Adipocyte (in vitro differentiated cells): ENCODE measurements at regions not wholly inside any gene's neighbourhood (a gene's known extent, or its start where the extent isn't known, plus 50 kb on each side); places are given as distances from the start of the nearest gene placed in this dataset.

Source experiments
- DNase-seq: peaks from one replicate; pipeline ENCODE4 v3.0.0-alpha.2; 2015; ENCODE audit warnings: low read depth
- H3K27me3 ChIP-seq: replicated peaks from 2 replicates; pipeline ENCODE4 v1.7.0; 2013; ENCODE audit warnings: mild to moderate bottlenecking, low read length, moderate library complexity; ENCODE audit not compliant: control insufficient read depth, insufficient read depth
- H3K36me3 ChIP-seq: 2 replicates; pipeline ENCODE4 v1.7.0; 2013; ENCODE audit warnings: low read length, mild to moderate bottlenecking, moderate library complexity; ENCODE audit not compliant: control insufficient read depth, insufficient read depth, severe bottlenecking
- H3K4me1 ChIP-seq: 2 replicates; pipeline ENCODE4 v1.7.0; 2013; ENCODE audit warnings: mild to moderate bottlenecking, low read length, moderate library complexity; ENCODE audit not compliant: control insufficient read depth, insufficient read depth
- H3K4me3 ChIP-seq: 2 replicates; pipeline ENCODE4 v1.7.0; 2013; ENCODE audit warnings: mild to moderate bottlenecking, low read length, moderate library complexity
- H3K9ac ChIP-seq: 2 replicates; pipeline ENCODE4 v1.7.0; 2013; ENCODE audit warnings: mild to moderate bottlenecking, low read length, moderate library complexity
- H3K9me3 ChIP-seq: 2 replicates; pipeline ENCODE4 v1.7.0; 2013; ENCODE audit warnings: mild to moderate bottlenecking, low read length, moderate library complexity; ENCODE audit not compliant: control insufficient read depth

DNA sequence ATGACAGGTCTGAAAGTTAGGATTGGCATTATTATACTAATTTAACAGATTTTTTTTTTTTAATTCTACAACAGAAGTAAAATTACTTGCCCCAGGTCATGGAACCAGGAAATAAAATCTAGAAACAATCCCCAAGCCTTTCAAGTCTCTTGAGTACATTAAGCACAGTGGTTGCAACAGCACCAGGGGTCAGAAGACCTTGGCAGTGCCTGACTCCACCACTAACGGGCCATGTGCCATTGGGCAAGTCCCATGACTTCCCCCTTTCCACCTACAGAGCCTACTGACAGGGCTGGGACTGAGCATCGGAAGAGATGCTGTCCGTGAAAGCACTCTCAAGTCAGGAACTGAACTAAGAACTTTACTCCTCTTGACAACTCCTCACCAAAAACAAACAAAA lies 98.6 kb upstream of the AKIP1 start:
- peaks cover 68% of the 10 kb centered on the region for H3K4me1 ChIP-seq
- peak overlapping the region; percentile 41 for H3K9ac ChIP-seq
- no peaks in the 10 kb centered on the region for H3K27me3 ChIP-seq
- DNase-seq, result peak; percentile 45
- H3K36me3 ChIP-seq, result no peaks in the 10 kb centered on the region
- H3K9me3 ChIP-seq, result no peaks in the 10 kb centered on the region
- H3K4me3 ChIP-seq, result peak overlapping the region; percentile 42

DNA sequence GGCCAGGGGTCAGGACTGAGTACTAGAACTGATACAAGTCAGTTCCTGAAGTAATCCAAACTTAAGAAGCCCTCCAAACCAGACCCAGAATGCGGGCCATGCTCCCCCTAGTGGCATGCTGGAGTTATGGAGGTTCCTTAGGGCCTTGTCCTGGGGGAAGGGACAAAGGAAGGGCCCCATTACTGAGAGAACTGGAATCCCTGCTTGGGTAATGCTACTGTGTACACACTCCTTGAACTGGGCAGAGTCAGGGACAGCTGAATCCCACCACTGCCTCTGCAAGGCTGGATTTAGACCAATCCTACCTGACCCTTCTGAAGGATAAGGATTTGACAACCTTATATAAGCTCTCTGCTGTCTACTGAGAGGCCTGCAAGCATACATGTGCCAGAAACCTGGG lies 97.3 kb upstream of the AKIP1 start:
- no peaks in the 10 kb centered on the region for H3K36me3 ChIP-seq
- no peaks in the 10 kb centered on the region for H3K27me3 ChIP-seq
- peak; percentile 89 for DNase-seq
- no peaks in the 10 kb centered on the region for H3K9me3 ChIP-seq
- peak overlapping the region; percentile 32 for H3K9ac ChIP-seq
- no peak overlapping the region for H3K4me3 ChIP-seq
- peaks cover 56% of the 10 kb centered on the region for H3K4me1 ChIP-seq

DNA sequence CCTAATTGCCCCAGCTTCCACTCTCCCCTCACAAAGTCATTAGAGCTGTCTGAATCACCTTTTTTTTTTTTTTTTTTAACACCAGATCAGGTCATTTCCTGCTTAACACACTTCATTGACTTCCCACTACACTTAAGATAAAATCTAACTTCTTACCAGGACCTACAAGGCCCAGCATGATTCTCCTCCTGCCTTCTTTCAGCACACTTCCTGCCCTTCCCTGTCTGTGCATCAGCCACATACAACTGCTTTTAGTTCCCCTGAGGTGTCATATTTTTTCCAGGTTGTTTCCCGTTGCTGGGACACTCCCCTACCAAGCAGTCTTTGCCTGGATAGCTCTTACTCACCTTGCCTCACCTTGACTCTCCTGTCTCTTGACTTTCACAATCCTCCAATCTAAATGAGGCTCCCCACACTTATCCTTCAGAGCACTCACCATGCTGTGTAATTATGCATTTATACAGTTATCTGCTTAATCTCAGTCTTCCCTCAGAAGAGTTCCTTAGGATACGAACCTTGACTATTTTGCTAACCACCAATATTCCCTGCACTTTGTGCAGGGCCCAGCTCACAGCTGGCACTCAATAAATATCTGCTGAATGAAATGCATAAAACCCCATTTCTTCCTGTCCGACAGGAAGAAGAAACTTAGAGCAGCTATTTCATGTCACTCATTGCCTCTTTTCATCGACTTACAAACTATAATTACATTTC lies 96.6 kb upstream of the AKIP1 start:
- DNase-seq, result no peak
- H3K27me3 ChIP-seq, result no peaks in the 10 kb centered on the region
- H3K9ac ChIP-seq, result peak overlapping the region; percentile 32
- H3K4me3 ChIP-seq, result no peak overlapping the region
- H3K9me3 ChIP-seq, result no peaks in the 10 kb centered on the region
- peaks cover 49% of the 10 kb centered on the region for H3K4me1 ChIP-seq
- no peaks in the 10 kb centered on the region for H3K36me3 ChIP-seq

DNA sequence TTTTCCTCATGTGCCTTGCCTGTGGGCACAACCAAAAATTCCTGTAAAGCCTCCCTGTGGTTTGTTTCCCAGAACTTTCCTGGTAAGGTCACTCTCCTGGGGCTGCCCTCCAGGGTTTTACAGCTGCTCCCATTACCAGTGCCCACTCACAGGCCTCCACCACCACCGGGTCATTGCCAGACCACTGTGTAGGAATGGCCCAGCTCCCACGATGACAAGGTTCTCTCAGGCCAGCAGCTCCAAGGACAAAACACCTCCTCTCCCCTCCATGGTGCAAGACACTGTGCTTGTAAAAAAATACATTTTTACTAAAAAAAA lies 96.1 kb upstream of the AKIP1 start:
- Histone ChIP-seq H3K27me3 (no peaks in the 10 kb centered on the region), H3K9ac (no peak overlapping the region), H3K4me1 (peaks cover 46% of the 10 kb centered on the region), H3K4me3 (no peak overlapping the region), H3K9me3 (no peaks in the 10 kb centered on the region), H3K36me3 (no peaks in the 10 kb centered on the region)
- peak; percentile 30 for DNase-seq

DNA sequence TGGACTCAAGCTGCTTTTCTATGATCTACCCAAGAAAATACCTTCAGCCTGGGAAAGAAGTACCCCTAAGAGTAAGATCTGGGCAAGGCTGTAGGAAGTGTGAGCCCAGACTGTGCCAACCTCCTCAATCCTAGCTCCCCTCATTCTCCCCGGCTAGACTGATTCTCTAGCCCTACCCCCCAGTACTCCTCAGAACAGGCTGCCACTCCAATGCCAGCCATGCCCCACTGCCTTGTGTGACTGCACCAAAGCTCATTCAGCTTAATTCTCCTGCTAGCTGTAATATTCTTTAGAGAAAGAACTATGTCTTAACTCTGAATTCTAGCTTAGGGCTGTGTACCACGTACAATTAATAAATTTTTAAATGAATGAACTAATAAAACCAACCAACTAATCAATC lies 92.6 kb upstream of the AKIP1 start:
- H3K4me1 ChIP-seq, result peaks cover 14% of the 10 kb centered on the region
- DNase-seq, result no peak

DNA sequence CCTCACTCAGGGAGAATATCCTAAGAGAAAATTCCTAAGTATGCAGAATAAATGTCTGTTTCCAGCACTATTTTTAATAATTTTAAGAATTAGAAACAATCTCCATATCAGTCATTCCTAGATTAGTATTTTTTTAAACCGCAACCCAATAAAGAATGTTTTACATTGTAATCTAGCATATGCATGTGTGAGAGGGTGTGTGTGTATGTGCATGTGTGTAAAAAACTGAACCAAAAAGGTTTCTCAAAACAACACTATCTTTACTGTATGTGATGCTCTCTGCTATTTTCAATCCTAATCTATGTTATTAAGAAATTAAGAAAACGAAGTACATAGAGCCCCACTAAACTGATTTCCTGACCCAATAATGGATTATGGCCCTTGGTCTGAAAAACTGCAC lies 90.6 kb upstream of the AKIP1 start:
- Histone ChIP-seq H3K4me3 (no peak overlapping the region), H3K36me3 (no peaks in the 10 kb centered on the region), H3K9ac (no peak overlapping the region), H3K4me1 (peaks cover under 1% of the 10 kb centered on the region), H3K27me3 (no peaks in the 10 kb centered on the region), H3K9me3 (no peaks in the 10 kb centered on the region)
- DNase-seq, result no peak

More for the DNA sequence above, 92.6 kb upstream of the AKIP1 start:
- no peaks in the 10 kb centered on the region for H3K9me3 ChIP-seq
- H3K36me3 ChIP-seq, result no peaks in the 10 kb centered on the region
- H3K4me3 ChIP-seq, result no peak overlapping the region
- no peaks in the 10 kb centered on the region for H3K27me3 ChIP-seq
- H3K9ac ChIP-seq, result no peak overlapping the region

DNA sequence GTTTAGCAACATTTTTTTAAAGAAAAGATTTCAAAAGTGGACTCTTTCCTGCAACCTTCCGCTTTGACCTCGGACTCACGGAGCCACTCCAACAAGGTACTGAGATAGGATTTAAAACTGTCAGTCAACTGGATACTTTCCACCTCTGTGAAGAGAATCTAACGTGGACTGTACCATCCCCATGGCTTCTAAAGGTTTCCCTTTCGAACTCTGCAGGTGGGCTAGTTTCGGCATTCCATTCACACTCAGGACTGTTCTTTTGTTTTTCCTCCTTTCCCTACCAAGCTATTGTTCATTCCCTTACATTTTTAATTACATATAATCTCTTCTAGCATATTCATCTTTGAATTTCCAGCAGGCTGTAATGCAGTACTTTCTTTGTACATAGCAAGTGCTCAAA lies 88.5 kb upstream of the AKIP1 start:
- H3K36me3 ChIP-seq, result no peaks in the 10 kb centered on the region
- DNase-seq, result no peak
- H3K27me3 ChIP-seq, result no peaks in the 10 kb centered on the region
- H3K9me3 ChIP-seq, result no peaks in the 10 kb centered on the region
- no peak overlapping the region for H3K9ac ChIP-seq
- peaks cover 12% of the 10 kb centered on the region for H3K4me1 ChIP-seq
- no peak overlapping the region for H3K4me3 ChIP-seq

DNA sequence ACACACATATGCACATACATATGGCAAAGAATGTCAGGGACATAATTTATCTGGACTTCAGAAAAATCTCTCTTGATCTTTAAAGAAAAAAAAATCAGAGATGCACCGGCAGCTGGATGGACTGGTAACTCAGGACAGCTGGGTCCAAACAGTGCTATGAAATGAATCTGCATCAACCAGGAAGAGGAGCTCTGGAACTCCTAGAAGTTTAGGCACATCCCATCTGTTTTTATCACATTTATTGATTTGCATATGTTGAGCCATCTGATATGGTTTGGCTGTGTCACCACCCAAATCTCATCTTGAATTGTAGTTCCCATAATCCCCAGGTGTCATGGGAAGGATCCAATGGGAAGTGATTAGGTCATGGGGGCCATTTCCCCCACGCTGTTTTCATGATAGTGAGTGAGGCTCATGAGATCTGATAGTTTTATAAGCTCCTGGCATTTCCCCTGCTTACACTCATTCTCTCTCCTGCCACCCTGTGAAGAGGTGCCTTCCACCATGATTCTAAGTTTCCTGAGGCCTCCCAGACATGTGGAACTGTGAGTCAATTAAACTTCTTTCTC lies 87.7 kb upstream of the AKIP1 start:
- peaks cover 12% of the 10 kb centered on the region for H3K4me1 ChIP-seq
- no peaks in the 10 kb centered on the region for H3K9me3 ChIP-seq
- no peaks in the 10 kb centered on the region for H3K36me3 ChIP-seq
- no peak overlapping the region for H3K4me3 ChIP-seq
- H3K9ac ChIP-seq, result no peak overlapping the region
- no peaks in the 10 kb centered on the region for H3K27me3 ChIP-seq
- no peak for DNase-seq

DNA sequence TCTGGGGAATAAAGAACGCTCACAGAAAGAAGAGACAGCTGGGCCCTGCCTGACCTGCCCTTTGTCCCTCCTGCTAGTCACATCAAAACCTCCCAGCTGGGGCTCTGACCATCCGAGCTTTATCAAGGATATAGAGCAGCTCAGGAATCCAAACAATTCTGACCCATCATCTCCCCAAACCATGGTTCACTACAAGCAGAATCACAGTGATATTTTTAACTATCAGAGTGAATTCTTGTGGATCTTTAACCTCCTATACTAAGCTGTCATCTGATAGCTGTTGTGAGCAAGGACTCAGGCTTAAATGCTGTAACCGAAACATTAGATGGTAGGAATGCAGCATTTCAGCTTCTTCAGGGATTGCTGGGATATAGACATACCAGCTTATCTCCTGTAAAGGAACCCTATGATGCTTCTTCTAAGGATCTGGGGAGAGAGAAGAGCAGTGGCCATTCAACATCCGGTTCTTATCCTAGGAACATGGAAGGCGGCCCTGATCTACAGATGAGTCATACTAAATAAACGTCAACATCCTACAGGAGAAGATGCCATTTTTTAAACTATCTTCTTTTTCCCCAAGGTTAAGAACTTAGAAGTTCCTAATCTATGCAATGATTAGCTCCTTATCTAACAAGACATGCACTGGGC lies 84.7 kb upstream of the AKIP1 start:
- Histone ChIP-seq H3K36me3 (no peaks in the 10 kb centered on the region), H3K4me1 (peaks cover 16% of the 10 kb centered on the region), H3K9ac (no peak overlapping the region), H3K9me3 (no peaks in the 10 kb centered on the region), H3K27me3 (no peaks in the 10 kb centered on the region), H3K4me3 (no peak overlapping the region)
- DNase-seq, result peak; percentile 68

DNA sequence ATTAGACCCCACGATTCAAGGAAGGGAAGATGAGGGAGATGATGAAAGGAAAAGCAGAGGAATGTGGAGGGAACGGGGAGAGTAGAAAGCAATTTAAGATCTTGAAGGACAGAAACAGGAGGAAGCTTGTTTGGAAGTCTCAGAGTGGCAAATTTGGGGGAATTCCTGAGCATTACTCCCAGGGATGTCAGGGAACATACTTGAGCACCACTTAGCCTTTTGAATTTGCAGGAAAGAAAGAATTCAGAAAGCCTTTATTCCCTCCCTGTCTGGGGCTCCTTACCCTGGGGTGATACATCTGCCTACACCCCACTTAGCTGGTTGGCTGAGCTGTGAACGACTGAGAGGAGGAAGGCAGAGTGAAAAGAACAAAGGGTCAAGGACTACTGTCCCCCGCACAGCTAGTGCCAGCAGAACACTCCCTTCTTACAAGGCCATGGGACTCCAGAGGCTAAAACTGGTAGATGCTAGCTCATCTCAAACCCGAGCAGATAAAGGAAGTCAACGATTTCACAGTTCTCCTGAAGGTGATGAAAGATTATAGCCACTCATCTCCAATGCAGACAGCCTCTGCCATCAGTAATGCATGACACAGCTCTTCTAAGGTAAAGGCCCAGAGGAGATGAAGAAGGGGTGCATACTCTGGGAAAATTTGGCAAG lies 84.0 kb upstream of the AKIP1 start:
- Histone ChIP-seq H3K27me3 (no peaks in the 10 kb centered on the region), H3K4me1 (peaks cover 16% of the 10 kb centered on the region), H3K36me3 (no peaks in the 10 kb centered on the region), H3K9ac (no peak overlapping the region), H3K4me3 (no peak overlapping the region), H3K9me3 (no peaks in the 10 kb centered on the region)
- no peak for DNase-seq

DNA sequence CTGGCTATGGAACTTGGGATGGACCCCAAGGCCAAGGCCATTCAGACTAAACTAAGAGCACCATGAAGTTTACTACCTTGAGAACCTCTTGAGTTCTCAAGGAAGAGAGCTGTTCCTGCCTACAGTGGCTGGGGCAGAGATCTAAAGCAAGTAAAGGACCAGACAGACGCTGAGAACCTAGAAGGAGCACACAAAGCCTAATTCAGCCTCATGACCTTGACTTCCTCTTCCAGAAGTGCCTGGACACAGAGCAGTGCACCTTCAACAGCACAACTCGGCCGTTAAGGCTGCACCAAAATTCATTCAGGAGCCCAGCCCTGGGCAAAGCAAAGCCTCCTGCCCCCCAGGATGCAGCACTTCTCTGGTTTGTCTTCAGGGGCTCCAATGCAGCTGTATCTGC lies 82.9 kb upstream of the AKIP1 start:
- no peak overlapping the region for H3K4me3 ChIP-seq
- no peaks in the 10 kb centered on the region for H3K9me3 ChIP-seq
- no peak overlapping the region for H3K9ac ChIP-seq
- H3K4me1 ChIP-seq, result peaks cover 26% of the 10 kb centered on the region
- no peaks in the 10 kb centered on the region for H3K36me3 ChIP-seq
- no peaks in the 10 kb centered on the region for H3K27me3 ChIP-seq
- no peak for DNase-seq
